HepG2 (cell line): ENCODE measurements at regions not wholly inside any gene's neighbourhood (a gene's known extent, or its start where the extent isn't known, plus 50 kb on each side); places are given as distances from the start of the nearest gene placed in this dataset.
"Not testable (repeated sequence)": the region's sequence is repeated elsewhere in the genome, so short reads cannot be mapped to it uniquely, and the experiment has no call there.

Experiments used
- ATAC-seq: fragments of 200-7000 bp; cut with Tn5 transposase; 3 replicates; pipeline ENCODE4 v1.9.1; 2020; ENCODE audit warnings: mild to moderate bottlenecking, moderate library complexity
- BruUV-seq: library from RNA; stranded (reverse); fragments of 400-500 nt; replicated peaks from 2 replicates; lab custom pipeline; 2021; lab: Mats Ljungman, UMichigan
- CTCF ChIA-PET: fragments of 300-600 bp; formaldehyde crosslinking; extraction: SDS; loops from one replicate; lab custom pipeline; 2021; ENCODE audit warnings: low total read pairs, inconsistent platforms, low intra/inter-chr PET ratio; lab: Yijun Ruan, JAX
- POLR2A ChIA-PET: fragments of 350-600 bp; sonication (Branson Sonifier 250); formaldehyde crosslinking; loops from one replicate; lab custom pipeline; 2020; ENCODE audit warnings: antibody characterized with exemption, inconsistent platforms; lab: Yijun Ruan, JAX
- DNase-seq: peaks from one replicate; pipeline ENCODE4 v3.0.0-alpha.2; 2015; ENCODE audit warnings: low spot score
- FAIRE-seq: peaks from 3 replicates; lab custom pipeline; 2011; peaks lifted over from hg19 to GRCh38; lab: Jason Lieb, UNC
- H2AFZ ChIP-seq: one replicate; pipeline ENCODE4 v1.6.1; 2011; ENCODE audit warnings: low read length, inconsistent platforms
- H3K27ac ChIP-seq: fragments of 300-600 bp; 3 replicates; pipeline ENCODE4 v1.8.0; 2011; ENCODE audit warnings: mixed run types, mild to moderate bottlenecking, mixed read lengths, low read length, inconsistent platforms; ENCODE audit not compliant: insufficient read depth; ENCODE audit errors: extremely low read length
- H3K27me3 ChIP-seq, 2 experiments: fragments of 200-600 bp in 1 of 2; 2 replicates in 1 of 2; 3 replicates in 1 of 2; pipeline versions ENCODE4 v1.6.0 to v1.8.0; 2011; ENCODE audit warnings: low read length in 2 of 2, mild to moderate bottlenecking in 2 of 2, moderate library complexity in 2 of 2, inconsistent platforms in 1 of 2; ENCODE audit not compliant: insufficient read depth in 2 of 2, control insufficient read depth in 1 of 2
- H3K36me3 ChIP-seq, 2 experiments: fragments of 200-600 bp in 1 of 2; replicated peaks in 1 of 2; 2 replicates in 1 of 2; 3 replicates in 1 of 2; pipeline versions ENCODE4 v1.5.1 to v1.8.0; 2011; ENCODE audit warnings: low read length in 2 of 2, inconsistent platforms in 1 of 2; ENCODE audit not compliant: insufficient read depth in 2 of 2, control insufficient read depth in 1 of 2
- H3K4me1 ChIP-seq: 2 replicates; pipeline ENCODE4 v1.5.1; 2012; ENCODE audit warnings: low read length, inconsistent platforms; ENCODE audit not compliant: insufficient read depth
- H3K4me2 ChIP-seq: 2 replicates; pipeline ENCODE4 v1.6.0; 2011; ENCODE audit warnings: low read depth, low read length, inconsistent platforms
- H3K4me3 ChIP-seq, 3 experiments: fragments of 200-600 bp in 1 of 3; sonication (generic), shearing (Covaris generic) in 1 of 3; replicated peaks in 1 of 3; 2 replicates each; pipeline ENCODE4 v1.5.1; 2011 to 2016; ENCODE audit warnings: low read length in 3 of 3, inconsistent platforms in 2 of 3, low read depth in 2 of 3, mild to moderate bottlenecking in 2 of 3, control low read depth in 1 of 3, mixed read lengths in 1 of 3; ENCODE audit not compliant: insufficient read depth in 1 of 3
- H3K79me2 ChIP-seq: one replicate; pipeline ENCODE4 v1.6.1; 2011; ENCODE audit warnings: low read length, inconsistent platforms; ENCODE audit not compliant: insufficient read depth
- H3K9ac ChIP-seq: 2 replicates; pipeline ENCODE4 v1.6.0; 2011; ENCODE audit warnings: mild to moderate bottlenecking, low read depth, low read length, inconsistent platforms; ENCODE audit not compliant: insufficient read depth
- H3K9me3 ChIP-seq: 2 replicates; pipeline ENCODE4 v1.5.1; 2012; ENCODE audit warnings: mild to moderate bottlenecking, low read length
- H4K20me1 ChIP-seq: 2 replicates; pipeline ENCODE4 v1.6.0; 2011; ENCODE audit warnings: inconsistent platforms, mild to moderate bottlenecking, low read length, moderate library complexity; ENCODE audit not compliant: insufficient read depth
- BCLAF1 ChIP-seq: fragments of 450-650 bp; IDR thresholded peaks from 2 replicates; pipeline ENCODE4 v1.6.1; 2017; ENCODE audit warnings: mild to moderate bottlenecking
- FOXK2 ChIP-seq: fragments of 450-650 bp; IDR thresholded peaks from 2 replicates; pipeline ENCODE4 v1.6.1; 2016
- KDM2A ChIP-seq: sonication (generic); formaldehyde crosslinking; IDR thresholded peaks from 2 replicates; pipeline ENCODE4 v1.4.0; 2020; ENCODE audit warnings: low read depth, missing genetic modification reagents, borderline replicate concordance
- RCOR2 ChIP-seq: IDR thresholded peaks from 2 replicates; pipeline ENCODE4 v1.6.1; 2016; ENCODE audit warnings: missing biosample characterization, missing genetic modification reagents
- TBX2 ChIP-seq: sonication (generic); formaldehyde crosslinking; IDR thresholded peaks from 2 replicates; pipeline ENCODE4 v1.5.0; 2020; ENCODE audit warnings: missing genetic modification reagents, mild to moderate bottlenecking, borderline replicate concordance
- TOPORS ChIP-seq: sonication (generic); formaldehyde crosslinking; IDR thresholded peaks from 2 replicates; pipeline ENCODE4 v1.8.0; 2023; ENCODE audit warnings: mild to moderate bottlenecking, missing genetic modification reagents
- ZNF12 ChIP-seq: sonication (generic); formaldehyde crosslinking; IDR thresholded peaks from 2 replicates; pipeline ENCODE4 v1.5.0; 2020; ENCODE audit warnings: missing genetic modification reagents
- ZNF781 ChIP-seq: sonication (generic); formaldehyde crosslinking; IDR thresholded peaks from 2 replicates; pipeline ENCODE4 v1.5.1; 2020; ENCODE audit warnings: borderline replicate concordance, mild to moderate bottlenecking, missing genetic modification reagents; ENCODE audit errors: not compliant biosample characterization
- WGBS: methylation state at CpG from one replicate; pipeline ENCODE4 v1.1.6; 2017; ENCODE audit warnings: low lambda C conversion rate; 5-methylcytosine and 5-hydroxymethylcytosine counted together
- in situ Hi-C: cut with HindIII; loops from 2 replicates; pipeline ENCODE4 v1.10.0; 2017; ENCODE audit warnings: low pct_unique_long_range_greater_than_20kb; ENCODE audit not compliant: extremely low pct_ligation_motif_present
- intact Hi-C: fragments of 100-400 bp; cut with micrococcal nuclease; formaldehyde crosslinking; loops from one replicate; pipeline ENCODE4 v1.10.0; 2022; ENCODE audit not compliant: unreplicated experiment

- no TSS peak for BruUV-seq
- Histone ChIP-seq H3K27ac (no peak overlapping the region), H3K79me2 (no peaks in the 10 kb centered on the region), H3K4me3 (no peak overlapping the region), H4K20me1 (no peaks in the 10 kb centered on the region), H3K9me3 (no peaks in the 10 kb centered on the region), H3K9ac (no peak overlapping the region), H3K4me1 (no peaks in the 10 kb centered on the region), H2AFZ (no peak overlapping the region), H3K27me3 (no peaks in the 10 kb centered on the region), H3K4me2 (no peak overlapping the region), H3K36me3 (no peaks in the 10 kb centered on the region)
- DNase-seq = no peak
- intact Hi-C loops = no loop called here
- 0% methylated on average over 1 of the region's 1 CpG for WGBS
- POLR2A ChIA-PET = no interaction called here
- CTCF ChIA-PET = no interaction called here
- no peak for TF ChIP-seq TOPORS (CRISPR knock-in tag)
- no peak for TF ChIP-seq FOXK2
- no peak for TF ChIP-seq BCLAF1
- TF ChIP-seq KDM2A (CRISPR knock-in tag) = no peak
- TF ChIP-seq TBX2 = no peak
- TF ChIP-seq RCOR2 (CRISPR knock-in tag) = no peak
- TF ChIP-seq ZNF781 (CRISPR knock-in tag) = no peak
- no peak for TF ChIP-seq ZNF12
- in situ Hi-C loops = no loop called here
- ATAC-seq = no peak
- FAIRE-seq = no peak
Observed at GRCh38 chr7:37604078-37604477, 79.5 kb upstream of the GPR141 start.

GRCh38 chr7:37617406-37617805 lies 66.2 kb upstream of the GPR141 start:
- H3K4me2 ChIP-seq, H3K79me2 ChIP-seq, H3K9me3 ChIP-seq, in situ Hi-C loops, H3K27me3 ChIP-seq, H3K9ac ChIP-seq, H3K4me3 ChIP-seq, ATAC-seq, H4K20me1 ChIP-seq, H3K27ac ChIP-seq, H3K4me1 ChIP-seq, POLR2A ChIA-PET, FAIRE-seq, BruUV-seq, CTCF ChIA-PET, intact Hi-C loops, H3K36me3 ChIP-seq, H2AFZ ChIP-seq, DNase-seq: not testable (repeated sequence)
- WGBS = 20% methylated on average over 2 of the region's 16 CpGs
